ENCODE measurements at regions not wholly inside any gene's neighbourhood (a gene's known extent, or its start where the extent isn't known, plus 50 kb on each side); places are given as distances from the start of the nearest gene placed in this dataset.
"Not testable (repeated sequence)": the region's sequence is repeated elsewhere in the genome, so short reads cannot be mapped to it uniquely, and the experiment has no call there.

DNA sequence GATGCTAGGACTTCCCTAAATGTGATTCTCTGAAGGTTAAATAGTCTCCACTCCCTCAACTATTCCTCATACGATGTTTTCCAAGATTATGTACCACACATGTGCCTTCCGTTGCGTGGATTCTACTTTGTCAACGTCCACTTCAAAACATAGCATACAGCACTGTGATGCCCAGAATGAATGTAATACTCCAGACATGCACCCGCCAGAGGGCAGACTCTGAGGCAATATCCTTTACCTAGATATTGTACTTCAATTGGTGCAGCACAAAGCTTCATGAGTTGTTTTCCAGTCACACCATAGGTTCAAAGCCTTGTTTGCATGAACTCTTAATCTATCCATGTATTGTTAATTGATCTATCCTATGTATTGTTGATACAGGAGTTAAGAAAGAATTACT, 201.0 kb upstream of the NABP1 start:
- DNase-seq: no peak

DNA sequence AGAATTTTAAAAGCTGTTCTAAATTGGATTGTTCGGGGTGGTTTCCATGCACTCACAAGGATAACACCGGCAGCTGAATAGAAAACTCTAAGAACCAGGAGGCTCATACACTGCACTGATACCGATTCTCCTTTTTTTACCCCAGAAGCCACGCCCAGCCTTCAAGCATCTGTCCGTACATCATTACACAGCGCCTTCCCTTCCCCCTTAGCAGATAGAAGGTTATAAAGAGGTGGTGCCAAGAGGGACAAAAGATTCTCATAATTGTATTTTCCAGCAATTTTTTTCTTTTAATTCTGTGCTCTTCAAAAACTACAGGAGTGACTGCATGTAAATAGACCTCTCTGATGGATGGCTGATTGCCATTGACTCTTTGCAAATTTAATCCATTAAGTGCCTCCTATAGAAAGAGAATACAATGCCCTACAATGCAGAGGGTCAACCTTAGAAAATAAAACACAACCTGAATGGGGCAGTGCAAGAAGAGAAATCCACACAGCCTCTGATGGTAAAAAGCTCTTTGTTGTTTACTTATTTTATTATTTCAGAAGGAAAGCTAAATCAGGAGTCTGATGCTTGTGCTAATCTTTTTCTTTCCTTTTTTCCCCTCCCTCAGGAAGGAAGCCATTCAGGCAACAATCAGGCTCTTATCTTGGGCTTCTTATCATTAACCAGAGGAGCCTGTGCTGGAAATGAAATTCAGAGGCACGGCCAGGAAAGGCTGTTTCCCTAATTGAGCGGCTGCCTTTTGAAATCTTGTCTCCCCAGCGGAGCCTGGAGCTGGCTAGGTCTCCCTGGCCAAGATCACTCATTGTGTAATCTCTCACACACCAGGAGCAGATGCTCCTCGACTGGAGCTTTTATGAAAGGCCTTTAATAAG, 198.9 kb upstream of the NABP1 start:
- peak; percentile 18 for DNase-seq

DNA sequence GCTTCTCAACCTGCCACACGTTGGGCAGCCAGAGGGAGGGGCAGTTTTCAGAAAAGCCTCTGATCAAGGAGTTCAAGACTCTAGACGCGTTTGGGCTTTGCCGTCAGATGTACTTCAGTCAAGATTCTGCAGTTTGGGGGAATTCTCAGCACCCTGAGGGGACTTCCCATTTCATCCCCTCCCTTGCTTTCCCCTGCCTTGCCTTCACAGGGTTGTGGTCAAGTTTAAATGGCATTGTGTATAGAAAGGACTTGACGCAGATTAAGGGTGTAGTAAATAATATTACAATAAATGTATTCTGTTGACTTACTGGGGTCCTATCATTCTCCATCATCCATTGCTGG, 198.3 kb upstream of the NABP1 start:
- DNase-seq: no peak

DNA sequence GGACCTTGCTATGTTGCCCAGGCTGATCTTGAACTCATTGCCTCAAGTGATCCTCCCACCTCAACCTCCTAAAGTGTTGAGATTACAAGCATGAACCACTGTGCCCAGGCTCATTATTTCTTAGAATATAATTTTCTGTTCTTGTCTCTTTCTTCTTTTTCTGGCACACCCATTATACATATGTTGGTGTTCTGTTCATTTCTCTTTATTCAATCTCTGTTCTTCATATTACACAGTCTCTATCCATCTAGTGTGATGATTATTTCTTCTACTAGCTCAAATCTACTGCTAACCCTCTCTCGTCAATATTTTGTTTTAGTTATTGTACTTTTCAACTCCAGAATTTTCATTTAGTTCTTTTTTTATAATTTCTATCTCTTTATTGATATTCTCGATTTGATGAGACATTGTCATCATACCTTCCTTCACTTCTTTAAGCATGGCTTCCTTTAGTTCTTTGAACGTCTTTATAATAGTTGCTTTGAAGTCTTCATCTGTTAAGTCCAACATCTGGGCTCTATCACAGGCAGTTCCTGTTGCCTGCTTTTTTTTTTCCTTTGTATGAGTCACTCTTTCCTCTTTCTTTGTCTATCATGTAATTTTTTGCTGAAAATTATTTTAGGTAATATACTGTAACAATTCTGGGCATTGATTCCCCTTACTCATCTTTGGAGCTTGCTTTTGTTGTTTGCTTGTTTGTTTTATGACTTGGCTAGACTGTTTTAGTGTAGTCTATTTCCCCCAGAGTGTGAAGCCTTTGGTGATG, 196.4 kb upstream of the NABP1 start:
- DNase-seq: no peak

DNA sequence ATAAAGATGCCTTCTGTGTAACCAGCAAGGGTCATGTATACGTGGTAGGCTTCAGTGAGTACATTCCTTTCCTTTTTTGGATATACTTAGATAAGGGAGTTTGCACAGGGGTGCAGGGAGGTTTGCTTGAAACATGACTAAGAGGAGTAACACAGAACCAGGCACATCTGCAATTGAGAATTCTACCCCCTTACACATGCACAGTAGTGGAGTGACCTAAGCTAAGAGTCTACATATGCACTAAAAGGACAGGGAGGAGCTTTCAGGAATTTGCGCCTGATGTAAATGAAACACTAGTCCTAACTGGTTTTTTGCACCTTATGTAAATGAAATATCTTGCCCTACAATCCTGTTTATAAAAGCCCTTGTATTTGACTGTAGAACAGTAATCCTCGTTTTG, 194.8 kb upstream of the NABP1 start:
- no peak for DNase-seq

DNA sequence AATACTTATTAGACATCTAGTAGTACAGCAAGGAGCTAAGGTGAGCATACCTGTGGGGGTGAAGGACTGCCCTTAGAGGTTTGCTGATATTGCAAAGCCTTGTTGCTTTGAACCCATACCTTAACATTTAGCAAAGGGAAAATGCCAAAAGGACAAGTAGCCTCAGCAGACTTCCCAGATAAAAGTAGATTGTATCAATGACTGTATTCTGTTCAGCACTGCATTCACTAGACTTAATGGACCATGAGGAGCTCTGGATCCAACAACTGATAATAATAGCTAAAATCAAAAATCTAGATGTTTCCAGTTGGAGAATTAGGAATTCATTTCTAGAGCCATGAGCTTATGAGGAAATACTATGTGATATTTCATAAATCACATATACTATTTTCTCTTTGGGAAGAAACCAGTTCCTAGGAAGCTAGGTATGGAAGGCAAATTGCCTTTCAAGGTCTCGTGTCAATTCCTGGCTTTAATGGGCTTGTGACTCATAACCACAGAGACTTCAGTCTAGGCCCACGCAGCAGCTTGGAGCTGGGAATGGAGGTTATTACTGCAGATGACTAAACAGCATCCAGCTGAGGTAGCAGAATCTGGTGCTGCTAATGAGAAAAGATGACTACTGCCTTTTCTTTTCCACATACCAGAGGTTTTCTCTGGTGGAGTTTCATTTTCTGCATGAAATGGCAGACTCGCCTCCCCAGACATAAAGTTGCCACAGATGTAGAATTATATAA, 191.2 kb upstream of the NABP1 start:
- no peak for DNase-seq

DNA sequence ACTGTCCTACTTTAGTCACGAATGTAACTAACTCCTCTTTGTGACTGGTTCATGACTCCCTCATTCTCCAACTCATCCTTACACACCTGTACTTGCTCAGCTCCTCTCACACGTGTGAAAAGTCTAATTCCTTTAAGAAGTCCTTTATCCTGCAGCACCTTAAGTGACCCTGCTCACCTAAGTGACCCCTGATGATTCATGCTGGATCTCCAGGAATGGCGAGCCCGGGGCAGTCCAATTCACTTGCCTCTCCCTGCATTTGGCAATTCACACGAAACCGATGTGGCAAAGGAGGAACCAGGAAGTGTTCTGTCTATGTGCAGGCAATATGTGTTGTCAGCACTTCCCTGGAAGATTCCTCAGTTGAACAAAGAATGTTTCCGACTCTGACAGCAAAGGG, 189.8 kb upstream of the NABP1 start:
- no peak for DNase-seq

DNA sequence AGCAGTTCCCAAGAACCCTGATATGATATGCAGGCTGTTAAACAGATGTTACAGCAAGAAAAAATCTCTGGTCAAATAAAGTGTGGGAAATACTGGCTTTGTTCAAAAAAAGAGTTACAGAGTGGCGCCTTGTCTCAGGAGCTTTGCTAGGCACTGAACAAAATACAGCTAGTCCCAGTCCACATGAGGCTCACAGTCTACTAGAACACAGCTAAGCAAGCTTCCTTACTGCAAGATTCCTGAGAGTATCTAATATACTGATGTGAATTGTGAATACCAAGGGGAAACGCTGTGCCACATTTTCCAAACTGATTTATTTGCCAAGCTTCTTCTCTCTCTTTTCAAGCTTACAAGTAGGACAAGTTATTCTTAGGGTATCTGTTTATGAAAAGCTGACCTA, 188.8 kb upstream of the NABP1 start:
- no peak for DNase-seq

DNA sequence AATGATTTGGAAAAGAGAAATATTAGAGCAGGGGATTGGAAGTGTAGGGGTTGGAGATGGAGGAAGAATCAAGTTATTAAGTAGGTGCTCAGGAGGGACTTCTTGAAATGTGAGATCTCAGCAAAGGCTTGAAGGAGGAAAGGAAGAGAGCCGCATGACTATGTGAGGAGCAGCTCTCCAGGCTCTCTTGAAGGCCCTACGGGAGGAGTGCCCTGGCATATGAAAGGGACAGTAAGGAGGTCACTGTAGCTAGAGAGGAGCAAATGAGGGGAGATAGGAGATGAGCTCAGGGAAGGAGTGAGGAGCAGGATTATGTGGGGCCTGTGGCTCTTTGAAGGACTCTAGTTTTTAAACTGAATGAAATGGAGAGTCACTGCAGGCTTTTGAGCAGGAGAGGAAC, 181.1 kb upstream of the NABP1 start:
- no peak for DNase-seq

DNA sequence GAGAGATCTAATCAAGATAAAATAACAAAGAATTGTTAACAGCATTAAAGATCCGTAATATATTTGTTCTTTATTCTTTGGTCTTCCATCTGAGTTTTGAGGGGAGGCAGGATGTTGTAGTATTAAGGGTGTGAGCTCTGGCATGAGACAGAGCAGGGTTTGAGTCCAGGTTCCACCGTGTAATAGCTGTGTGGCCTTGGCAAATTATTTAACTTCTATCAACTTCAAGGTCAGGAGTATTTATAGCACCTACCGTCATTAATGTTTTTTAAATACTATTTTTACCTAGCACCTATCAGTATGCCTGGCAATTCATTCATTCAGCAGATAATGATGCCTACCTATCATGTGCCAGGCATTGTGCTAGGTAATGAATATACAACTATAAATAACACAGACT, 180.1 kb upstream of the NABP1 start:
- DNase-seq: no peak

DNA sequence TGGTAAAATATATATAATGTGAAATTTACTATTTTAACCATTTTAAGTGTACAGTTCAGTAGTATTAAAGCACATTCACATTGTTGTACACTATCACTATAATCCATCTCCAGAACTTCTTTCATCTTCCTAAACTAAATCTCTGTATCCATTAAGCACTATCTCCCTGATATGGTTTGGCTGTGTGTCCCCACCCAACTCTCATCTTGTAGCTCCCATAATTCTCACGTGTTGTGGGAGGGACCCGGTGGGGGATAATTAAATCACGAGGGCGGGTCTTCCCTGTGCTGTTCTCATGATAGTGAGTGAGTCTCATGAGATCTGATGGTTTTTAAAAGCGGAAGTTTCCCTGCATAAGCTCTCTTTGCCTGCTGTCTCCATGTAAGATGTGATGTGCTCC, 178.9 kb upstream of the NABP1 start:
- no peak for DNase-seq

DNA sequence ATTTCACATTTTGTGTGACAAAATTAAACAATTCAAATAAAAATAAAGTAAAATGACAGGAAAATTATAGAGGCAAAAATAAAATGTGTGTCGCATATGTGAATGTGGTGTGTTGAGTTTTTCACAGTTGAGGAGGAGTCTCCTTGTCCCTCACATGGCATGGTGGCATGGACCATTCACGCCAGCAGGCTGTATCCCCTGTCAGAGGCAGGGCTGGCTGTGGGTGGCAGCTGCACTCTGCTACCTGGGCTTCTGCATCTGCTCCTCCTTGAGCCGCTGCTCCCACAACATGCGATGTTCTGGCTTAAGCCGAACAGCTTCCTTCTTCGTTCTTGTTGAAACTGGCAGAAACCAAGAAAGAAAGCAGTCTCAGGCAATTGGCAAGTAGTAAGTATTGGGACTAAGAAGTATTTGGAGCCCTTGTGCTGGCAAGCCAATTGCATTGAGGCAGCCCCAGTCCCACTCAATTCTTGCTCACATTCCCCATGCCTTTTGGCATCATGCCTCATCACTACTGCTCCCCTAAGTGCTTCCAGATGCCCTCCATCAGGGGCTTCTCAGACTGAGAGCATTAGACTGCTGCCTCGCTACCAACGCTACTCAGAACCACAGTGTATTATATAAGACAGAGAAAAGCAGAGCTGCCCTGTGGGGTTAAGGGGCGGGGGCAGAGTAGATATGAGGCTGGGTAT, 177.9 kb upstream of the NABP1 start:
- no peak for DNase-seq

DNA sequence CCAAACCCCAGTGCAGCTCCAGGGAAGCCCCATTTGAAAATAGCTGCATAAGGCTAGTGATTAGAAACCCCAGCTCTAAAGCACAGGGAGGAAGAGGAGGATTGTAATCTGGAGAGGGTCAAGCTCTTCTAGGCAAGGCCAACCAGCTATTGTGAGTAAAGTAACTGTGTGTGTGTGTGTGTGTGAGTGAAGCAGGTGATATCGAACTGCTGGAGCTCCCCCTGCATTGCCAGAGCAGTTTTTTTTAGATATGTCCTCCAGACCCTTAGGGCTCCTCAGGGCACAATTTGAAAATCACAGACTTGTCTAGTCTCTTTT, 177.4 kb upstream of the NABP1 start:
- DNase-seq: no peak

DNA sequence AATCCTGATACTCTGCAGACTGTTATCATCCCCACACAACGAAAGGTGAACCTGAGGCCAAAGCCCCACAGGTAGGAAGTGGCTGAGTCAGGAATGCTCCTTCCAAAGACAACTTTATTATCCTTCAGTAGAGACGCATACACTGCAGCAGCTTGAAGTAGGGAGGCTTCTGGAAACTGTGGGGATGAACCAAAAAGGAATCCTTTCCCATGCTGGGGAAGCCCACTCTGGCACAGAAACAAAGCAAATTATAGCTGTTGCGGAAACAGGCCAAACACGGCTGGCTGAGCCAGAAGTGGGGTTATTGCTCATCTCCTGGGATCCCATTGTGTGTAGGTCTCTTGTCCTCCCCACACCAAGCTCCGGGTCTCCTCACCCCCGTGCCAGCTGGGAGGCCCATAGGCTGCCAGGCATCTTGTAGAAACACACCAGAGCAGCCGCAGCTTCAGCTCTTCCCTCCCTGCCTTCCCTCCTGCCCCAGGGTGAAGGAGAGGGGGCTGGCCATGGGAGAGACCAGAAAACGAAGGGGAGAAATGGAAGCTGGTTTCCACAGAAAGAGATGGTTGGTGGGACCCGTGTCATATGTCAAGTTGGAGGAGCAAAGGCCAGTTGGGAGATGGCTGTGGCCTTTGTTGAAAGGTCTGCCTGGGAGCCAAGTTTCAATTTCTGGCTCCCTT, 176.9 kb upstream of the NABP1 start:
- no peak for DNase-seq

DNA sequence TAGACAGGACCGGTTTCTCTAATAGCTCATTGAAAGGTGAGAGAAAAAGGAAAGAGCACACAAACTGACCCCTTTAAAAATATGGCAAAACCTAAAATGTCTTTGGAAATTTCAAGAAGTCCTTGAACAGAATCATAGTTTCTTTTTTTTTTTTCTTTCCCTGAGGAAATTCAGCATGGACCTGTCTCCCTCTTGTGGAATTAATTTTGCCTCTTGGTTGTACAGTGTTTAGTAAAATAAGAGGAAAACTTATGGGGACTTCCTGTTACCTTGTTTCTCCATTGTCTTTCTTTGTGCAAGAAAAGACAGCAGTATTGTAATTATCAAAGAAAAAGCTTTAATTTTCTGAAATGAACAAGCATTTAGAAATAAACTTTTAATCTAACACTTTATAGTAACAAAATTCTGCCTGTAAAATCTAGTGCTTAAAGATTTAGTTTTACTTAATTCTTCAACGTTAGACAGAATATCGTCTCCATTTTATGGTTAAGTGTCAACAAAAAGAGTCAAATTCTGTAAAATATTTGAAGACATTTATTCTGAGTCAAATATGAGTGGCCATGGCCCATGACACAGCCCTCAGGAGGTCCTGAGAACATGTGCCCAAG, 176.3 kb upstream of the NABP1 start:
- peak; percentile 47 for DNase-seq

DNA sequence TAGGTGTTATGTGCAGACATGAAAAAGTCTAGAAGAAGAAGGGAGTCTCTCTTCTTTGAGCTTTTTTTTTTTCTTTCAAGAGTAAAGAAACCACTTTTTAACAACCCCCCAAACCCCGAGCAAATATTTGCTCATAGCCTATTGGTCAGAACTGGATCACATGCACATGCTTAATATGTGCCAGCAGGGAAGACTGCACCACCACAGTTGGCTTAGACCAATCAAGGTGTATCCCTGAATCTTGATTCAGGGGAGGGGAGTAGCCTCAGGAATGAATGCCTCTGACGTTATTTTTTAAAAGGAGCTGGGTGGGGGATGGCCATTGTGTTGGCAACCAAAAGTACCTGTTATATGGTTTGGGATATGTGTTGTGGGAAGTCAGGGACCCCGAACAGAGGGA, 171.4 kb upstream of the NABP1 start:
- no peak for DNase-seq

DNA sequence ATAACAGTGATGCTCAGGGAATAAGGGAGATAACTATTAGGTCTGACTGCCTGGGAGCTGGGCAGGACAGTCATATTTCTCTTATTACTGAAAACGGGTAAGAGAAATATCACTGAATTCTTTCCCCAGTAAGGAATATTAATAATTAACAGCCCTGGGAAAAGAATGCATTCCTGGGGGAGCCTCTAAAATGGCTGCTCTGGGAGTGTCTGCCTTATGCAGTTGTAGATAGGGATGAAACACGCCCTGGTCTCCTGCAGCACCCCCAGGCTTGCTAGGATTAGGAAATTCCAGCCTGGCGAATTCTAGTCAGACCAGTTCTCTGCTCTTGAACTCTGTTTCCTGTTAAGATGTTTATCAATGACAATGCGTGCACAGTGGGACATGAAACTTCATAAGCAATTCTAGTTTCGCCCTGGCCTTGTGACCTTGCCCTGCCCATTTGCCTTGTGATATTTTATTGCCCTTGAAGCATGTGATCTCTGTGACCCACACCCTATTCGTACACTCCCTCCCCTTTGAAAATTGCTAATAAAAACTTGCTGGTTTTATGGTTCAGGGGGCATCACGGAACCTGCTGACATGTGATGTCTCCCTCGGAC, 170.6 kb upstream of the NABP1 start:
- DNase-seq: not testable (repeated sequence)

DNA sequence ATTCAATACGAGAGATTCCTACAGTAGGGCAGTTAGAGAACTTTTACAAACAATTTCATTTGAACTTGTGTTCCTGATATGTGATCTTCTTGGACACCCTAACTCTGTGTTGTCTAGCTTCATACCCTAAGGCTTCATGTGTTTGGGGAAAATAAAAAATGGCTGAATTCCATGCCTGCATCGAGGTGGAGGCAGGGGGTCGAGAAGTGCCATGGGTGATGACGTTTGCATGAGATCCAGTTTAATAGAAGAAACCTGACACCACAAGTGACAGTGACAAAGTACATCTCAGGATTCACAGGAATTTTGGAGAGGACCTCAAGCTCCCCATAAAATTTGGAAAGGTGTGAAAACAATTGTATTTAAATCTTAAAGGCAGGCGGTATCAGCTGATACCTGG, 169.2 kb upstream of the NABP1 start:
- peak; percentile 33 for DNase-seq

DNA sequence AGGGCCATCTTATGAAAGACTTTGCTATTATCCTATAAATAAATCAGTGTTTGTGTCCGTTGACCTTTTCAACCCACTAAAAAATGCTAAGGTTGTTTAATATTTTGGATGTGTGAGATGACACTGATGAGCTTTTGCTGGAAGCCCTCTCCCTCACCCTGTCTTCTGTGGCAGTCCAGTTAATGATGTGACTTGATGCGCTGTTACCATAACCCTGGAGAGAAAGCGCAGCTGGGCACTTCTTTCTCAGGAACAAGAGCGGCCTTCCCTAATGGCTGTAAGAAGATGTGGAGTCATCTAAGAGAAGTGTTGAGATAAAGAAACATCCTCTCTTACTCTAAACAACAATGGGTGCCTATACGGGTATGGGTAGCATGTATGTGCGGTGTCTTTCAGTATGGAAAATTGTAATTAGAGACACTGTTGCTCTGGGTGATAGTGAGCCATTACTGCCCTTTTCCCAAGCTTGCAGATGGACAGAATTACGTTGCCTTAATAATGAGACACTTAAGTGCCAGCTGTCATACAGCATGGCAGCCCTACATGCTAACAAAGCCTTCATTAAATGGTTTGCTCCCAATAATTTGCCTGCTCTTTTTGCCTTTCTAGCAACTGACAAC, 165.6 kb upstream of the NABP1 start:
- DNase-seq: peak; percentile 71

DNA sequence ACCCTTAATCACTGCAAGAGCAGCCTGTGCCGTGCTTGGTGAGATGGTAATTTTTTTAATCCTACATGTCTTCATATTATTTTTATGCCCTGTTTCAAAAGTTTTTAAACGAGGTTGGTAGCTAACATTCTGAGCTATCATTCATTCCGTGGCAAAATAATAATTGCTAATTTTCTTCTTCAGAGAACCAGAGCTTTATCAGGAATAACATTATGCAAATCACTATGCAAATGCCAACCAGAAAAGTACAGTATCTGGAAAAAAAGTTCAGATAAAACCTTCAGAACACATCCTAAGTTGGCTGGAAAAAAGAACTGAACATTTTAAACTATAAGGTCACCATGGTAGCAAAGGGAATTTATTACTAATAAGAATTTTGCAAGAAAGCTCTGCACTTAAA, 165.1 kb upstream of the NABP1 start:
- no peak for DNase-seq

DNA sequence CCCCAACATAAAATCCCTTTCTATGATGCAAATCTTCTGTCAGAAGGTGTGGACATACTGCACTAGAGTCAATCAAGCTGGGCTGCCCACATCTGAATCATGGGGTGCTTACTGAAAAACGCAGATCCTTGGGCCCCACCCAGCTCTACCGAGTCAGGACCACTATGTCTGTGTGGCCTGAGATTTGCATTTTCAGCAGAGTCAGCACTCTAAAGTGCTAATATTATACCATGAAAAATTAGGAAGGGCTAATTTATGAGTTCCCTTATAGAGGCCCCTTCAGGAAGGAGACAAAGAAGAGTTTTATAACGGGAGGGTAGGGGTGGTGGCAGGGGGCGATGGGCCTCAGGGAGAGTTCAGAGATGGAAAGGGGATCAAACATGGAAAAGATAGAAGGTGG, 163.3 kb upstream of the NABP1 start:
- DNase-seq: no peak

Measured in NCI-H2171 treated with DMSO at 0.1 percent for 48 hours (cell line).